ENCODE measurements at regions not wholly inside any gene's neighbourhood (a gene's known extent, or its start where the extent isn't known, plus 50 kb on each side); places are given as distances from the start of the nearest gene placed in this dataset.

DNA sequence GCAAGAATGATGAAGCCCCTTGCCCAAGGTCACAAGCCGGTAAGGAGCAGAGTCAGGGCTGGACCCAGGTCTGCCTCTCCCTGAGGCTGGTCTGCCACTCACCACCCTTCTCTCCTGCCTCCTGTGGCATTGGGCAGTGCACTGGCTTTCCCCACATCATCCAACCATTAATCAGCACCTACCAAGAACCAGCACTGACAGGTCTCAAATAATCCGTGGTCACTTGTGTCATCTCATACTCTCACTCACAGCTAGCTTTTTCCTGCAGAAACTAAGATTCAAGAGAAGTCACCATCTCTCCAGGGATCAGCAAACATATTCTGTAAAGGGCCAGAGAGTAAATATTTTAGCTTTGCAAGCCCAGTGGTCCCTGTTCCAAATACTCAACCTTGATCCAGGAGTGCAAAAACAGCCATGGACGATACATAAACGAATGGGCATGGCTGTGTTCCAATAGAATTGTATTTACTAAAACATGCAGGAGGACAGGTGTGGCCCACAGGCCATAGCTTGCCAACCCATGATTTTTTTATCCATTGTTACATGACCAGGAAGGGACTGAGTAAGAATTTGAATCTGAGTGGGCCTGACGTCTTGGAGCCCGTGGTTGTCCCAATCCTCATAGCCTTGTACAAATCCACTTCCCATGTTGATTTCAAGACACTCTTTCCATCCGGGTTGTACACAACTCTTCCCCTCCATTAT lies 374.2 kb downstream of the BCL11B start:
- TF ChIP-seq, protein P1, sequence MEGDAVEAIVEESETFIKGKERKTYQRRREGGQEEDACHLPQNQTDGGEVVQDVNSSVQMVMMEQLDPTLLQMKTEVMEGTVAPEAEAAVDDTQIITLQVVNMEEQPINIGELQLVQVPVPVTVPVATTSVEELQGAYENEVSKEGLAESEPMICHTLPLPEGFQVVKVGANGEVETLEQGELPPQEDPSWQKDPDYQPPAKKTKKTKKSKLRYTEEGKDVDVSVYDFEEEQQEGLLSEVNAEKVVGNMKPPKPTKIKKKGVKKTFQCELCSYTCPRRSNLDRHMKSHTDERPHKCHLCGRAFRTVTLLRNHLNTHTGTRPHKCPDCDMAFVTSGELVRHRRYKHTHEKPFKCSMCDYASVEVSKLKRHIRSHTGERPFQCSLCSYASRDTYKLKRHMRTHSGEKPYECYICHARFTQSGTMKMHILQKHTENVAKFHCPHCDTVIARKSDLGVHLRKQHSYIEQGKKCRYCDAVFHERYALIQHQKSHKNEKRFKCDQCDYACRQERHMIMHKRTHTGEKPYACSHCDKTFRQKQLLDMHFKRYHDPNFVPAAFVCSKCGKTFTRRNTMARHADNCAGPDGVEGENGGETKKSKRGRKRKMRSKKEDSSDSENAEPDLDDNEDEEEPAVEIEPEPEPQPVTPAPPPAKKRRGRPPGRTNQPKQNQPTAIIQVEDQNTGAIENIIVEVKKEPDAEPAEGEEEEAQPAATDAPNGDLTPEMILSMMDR (IDR thresholded peaks at IDR 0.05) = no peak
- DNase-seq (ENCODE audit: low spot score) = no peak
- ATAC-seq (ENCODE audit: low FRiP score) = no peak

DNA sequence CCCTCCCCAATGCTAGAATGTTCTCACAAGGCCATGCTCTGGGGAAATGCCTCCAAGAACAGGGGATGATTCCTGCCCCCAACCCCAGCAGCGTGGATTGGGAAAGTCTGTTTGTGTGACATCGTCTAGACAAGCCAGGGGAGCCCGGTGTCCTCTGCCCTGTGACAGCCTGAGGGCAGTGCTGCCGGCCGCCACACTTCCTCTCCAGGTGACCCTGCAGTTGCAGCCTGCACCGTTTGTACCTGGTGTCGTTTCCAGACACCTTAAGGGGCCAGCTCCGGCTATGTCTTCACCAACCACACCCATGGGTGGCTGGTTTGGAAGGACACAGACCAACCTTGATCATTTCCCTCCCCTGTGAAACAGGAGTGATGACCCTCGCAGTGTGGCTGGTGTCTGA lies 372.6 kb downstream of the BCL11B start:
- no peak for DNase-seq (ENCODE audit: low spot score)
- TF ChIP-seq, protein P1 (IDR thresholded peaks at IDR 0.05) = no peak
- no peak for ATAC-seq (ENCODE audit: low FRiP score)

DNA sequence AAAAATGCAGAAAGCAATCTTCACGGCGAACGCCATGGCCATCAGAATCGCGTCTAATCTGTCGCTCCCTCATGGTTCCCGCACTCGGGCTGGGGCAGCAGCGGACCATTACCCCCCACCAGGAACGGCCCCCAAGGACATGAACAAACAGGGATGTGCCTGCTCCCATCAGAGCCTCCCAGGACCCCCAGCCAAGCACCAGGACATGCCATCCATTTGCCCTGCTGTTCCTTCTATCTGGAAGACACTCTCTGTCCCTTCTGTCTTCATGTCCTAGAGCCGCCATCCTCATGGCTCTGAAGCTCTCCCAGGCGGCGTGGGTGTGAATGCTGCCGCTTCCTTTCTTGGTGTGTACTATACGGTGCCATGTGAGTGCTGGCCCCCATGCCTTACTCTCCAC lies 371.8 kb downstream of the BCL11B start:
- ATAC-seq (ENCODE audit: low FRiP score) (no peak), DNase-seq (ENCODE audit: low spot score) (no peak)
- TF ChIP-seq, protein P1 (IDR thresholded peaks at IDR 0.05) = no peak

DNA sequence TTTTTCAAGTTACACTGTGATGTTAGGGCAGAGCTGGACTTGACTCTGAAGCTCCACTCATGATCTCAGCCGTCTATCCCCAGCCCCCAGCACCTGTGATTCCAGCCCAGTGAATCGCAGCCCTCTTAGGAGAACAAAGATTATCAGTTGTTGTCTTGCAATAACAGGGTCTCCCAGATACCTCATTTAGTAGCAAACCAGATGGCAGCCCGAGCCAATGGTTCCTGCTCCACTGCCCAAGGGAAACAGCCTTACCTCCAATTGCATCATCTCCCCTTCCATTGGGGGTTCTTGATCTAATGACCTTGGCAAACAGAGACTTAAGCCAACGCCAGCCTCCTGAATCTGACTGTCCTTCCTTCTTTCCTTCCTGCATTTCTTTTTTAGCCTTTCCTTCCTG lies 371.2 kb downstream of the BCL11B start:
- ATAC-seq (ENCODE audit: low FRiP score) = no peak
- TF ChIP-seq, protein P1 (IDR thresholded peaks at IDR 0.05) = no peak
- DNase-seq (ENCODE audit: low spot score) = no peak

DNA sequence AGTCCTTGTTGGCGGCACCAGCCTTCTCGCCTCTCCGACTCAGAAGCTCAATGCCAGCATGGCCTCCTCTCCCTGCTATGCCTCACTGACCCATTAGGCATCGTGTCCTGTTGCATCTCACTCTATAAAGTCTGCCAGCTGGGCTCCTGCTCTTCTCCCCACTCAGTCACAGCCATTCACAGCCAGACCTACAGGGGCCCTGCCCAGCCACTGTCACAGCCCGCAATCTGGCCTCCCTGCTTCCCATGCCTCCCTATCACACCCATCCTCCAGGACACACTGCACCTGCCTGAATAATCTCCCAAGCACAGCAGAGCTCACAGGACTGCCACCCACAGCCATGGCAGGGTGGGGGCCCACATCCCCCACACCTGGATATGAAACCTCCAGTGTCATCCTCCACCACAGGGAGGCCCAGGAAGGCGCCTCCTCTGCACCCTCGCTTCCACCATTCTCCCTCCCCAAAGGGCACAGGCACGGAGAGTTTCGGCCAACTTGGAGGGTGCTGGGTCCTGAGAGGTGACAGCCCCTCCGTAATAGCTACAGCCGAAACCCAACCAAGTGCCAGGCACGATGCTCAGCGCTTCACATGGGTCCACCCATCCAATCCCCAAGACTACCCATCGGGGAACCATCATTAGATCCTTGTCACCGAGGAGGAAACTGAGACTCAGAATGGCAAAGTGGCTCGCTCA lies 370.3 kb downstream of the BCL11B start:
- no peak for DNase-seq (ENCODE audit: low spot score)
- no peak for ATAC-seq (ENCODE audit: low FRiP score)
- TF ChIP-seq, protein P1 (IDR thresholded peaks at IDR 0.05) = no peak

DNA sequence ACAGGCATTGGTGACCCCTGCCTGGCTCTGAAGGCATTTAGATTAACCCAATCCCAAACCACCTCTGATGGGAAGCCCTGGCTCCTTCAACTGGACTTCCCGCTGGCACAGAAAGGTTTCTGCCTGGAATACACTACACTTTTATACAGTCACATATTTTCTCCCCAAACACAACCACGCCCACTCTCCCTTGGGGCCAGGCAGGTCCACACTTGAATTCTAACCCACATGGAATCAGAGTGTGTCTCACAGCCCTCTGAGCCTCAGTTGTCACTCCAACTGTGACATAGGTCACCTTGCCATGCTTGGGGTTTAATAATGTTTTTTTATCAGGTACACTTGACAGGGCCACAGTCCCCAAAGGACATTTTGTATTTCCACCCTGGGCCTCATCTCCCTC lies 368.6 kb downstream of the BCL11B start:
- DNase-seq (ENCODE audit: low spot score) = no peak
- TF ChIP-seq, protein P1 (IDR thresholded peaks at IDR 0.05) = no peak
- no peak for ATAC-seq (ENCODE audit: low FRiP score)

DNA sequence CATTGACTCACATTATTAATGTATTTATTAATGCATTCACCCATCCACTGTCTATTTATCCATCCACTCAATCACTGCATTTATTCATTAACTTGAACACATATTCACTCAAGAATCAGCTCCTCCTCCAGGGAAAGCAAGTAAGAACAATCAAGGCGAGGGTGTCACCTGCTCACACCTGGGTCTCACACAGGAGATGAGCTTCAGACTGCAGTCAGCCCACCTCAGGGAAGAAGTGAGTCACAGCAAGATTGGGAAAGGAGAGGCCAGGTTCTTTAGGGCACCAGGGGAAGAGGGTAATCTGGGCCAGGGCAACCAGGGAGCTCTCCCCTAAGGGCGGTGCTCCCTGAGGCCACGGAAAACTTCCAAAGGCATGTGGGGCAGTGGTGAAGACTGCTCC lies 367.3 kb downstream of the BCL11B start:
- DNase-seq (ENCODE audit: low spot score) (no peak), ATAC-seq (ENCODE audit: low FRiP score) (no peak)
- TF ChIP-seq, protein P1 (IDR thresholded peaks at IDR 0.05) = no peak

Data from omental fat pad (tissue), 3 donors.